Thyroid gland (tissue), 4 donors: ENCODE measurements at regions not wholly inside any gene's neighbourhood (a gene's known extent, or its start where the extent isn't known, plus 50 kb on each side); places are given as distances from the start of the nearest gene placed in this dataset.

Experiments used
- DNase-seq, 2 donors: peaks; one replicate each; pipeline ENCODE4 v3.0.0-alpha.2; 2019
- H3K27ac ChIP-seq, 3 donors: fragments of 200-600 bp; sonication (generic); 1 replicate in 2 of 3; 2 replicates in 1 of 3; pipeline ENCODE4 v1.5.1; 2016 to 2019; ENCODE audit warnings: mild to moderate bottlenecking in 1 of 3, moderate library complexity in 1 of 3
- H3K27me3 ChIP-seq: fragments of 200-600 bp; sonication (generic); one replicate; pipeline ENCODE4 v1.5.1; 2019
- H3K36me3 ChIP-seq, 2 donors: fragments of 200-600 bp; sonication (generic); one replicate each; pipeline ENCODE4 v1.5.1; 2016 to 2019
- H3K4me1 ChIP-seq, 2 donors: fragments of 200-600 bp; sonication (generic); one replicate each; pipeline ENCODE4 v1.5.1; 2017 to 2019
- H3K4me3 ChIP-seq, 3 donors: fragments of 200-600 bp; sonication (generic); replicated peaks in 1 of 3; 1 replicate in 2 of 3; 2 replicates in 1 of 3; pipeline ENCODE4 v1.5.1; 2016; ENCODE audit warnings: mild to moderate bottlenecking in 1 of 3
- H3K9me3 ChIP-seq: fragments of 200-600 bp; sonication (generic); one replicate; pipeline ENCODE4 v1.5.1; 2017
- POLR2A ChIP-seq, 2 donors: fragments of 450-650 bp; IDR thresholded peaks; one replicate each; pipeline ENCODE4 v1.6.1; 2017; ENCODE audit warnings: antibody characterized with exemption in 2 of 2, mild to moderate bottlenecking in 2 of 2, moderate library complexity in 1 of 2
- WGBS, 2 donors: methylation state at CpG; one replicate each; pipeline ENCODE4 v1.1.5; 2017; 5-methylcytosine and 5-hydroxymethylcytosine counted together
- intact Hi-C: fragments of 100-400 bp; cut with DNase I; formaldehyde crosslinking; loops from one replicate; pipeline ENCODE4 v1.15.1; 2023
- TF ChIP-seq, protein P1 (sequence below), 6 experiments: fragments of 200-600 bp in 3 of 6; fragments of 450-650 bp in 3 of 6; sonication (generic) in 3 of 6; IDR thresholded peaks; one replicate each; pipeline ENCODE4 v1.5.1; 2016 to 2019; ENCODE audit warnings: antibody characterized with exemption in 6 of 6, mild to moderate bottlenecking in 2 of 6, inconsistent platforms in 1 of 6, moderate library complexity in 1 of 6

DNA sequence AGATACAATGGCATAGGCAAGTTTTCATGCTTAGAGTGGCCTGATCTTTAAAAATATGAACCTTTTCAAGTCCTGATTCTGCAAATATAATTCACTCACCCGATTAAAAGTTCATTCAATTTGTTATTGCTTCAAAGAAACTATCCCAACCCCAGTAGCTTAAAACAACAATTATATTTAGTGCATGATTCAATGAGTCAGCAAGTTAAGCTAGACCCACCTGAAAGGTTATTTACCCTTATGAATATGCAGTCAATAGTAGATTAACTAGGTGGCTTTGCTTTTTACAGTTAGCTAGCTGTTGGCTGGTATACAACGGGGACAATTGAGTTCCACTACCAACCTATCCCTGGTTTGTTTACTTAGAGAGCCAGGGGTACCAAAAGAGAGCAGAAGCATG is 95.6 kb upstream of the ANKEF1 start:
- Histone ChIP-seq H3K27ac (no peak overlapping the region), H3K36me3 (no peaks in the 10 kb centered on the region), H3K9me3 (no peaks in the 10 kb centered on the region), H3K4me3 (no peak overlapping the region), H3K4me1 (no peaks in the 10 kb centered on the region), H3K27me3 (no peaks in the 10 kb centered on the region)
- TF ChIP-seq, protein P1, sequence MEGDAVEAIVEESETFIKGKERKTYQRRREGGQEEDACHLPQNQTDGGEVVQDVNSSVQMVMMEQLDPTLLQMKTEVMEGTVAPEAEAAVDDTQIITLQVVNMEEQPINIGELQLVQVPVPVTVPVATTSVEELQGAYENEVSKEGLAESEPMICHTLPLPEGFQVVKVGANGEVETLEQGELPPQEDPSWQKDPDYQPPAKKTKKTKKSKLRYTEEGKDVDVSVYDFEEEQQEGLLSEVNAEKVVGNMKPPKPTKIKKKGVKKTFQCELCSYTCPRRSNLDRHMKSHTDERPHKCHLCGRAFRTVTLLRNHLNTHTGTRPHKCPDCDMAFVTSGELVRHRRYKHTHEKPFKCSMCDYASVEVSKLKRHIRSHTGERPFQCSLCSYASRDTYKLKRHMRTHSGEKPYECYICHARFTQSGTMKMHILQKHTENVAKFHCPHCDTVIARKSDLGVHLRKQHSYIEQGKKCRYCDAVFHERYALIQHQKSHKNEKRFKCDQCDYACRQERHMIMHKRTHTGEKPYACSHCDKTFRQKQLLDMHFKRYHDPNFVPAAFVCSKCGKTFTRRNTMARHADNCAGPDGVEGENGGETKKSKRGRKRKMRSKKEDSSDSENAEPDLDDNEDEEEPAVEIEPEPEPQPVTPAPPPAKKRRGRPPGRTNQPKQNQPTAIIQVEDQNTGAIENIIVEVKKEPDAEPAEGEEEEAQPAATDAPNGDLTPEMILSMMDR (IDR thresholded peaks at IDR 0.05) = no peak
- no peak for TF ChIP-seq POLR2A (IDR thresholded peaks at IDR 0.05)
- intact Hi-C loops = no loop called here
- DNase-seq = no peak
- whole genome bisulfite sequencing, 2 donors = 77 to 78% methylated on average over 2 of the region's 2 CpGs

DNA sequence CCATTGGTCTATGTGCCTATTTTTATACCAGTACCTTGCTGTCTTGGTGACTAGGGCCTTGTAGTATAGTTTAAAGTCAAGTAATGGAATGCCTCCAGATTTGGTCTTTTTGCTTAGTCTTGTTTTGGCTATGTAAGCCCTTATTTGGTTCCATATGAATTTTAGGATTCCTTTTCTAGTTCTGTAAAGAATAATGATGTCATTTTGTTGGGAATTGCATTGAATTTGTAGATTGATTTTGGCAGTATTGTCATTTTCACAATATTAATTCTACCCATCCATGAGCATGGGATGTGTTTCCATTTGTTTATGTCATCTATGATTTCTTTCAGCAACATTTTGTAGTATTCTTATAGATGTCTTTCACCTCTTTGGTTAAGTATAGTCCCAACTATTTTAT is 96.4 kb upstream of the PAK5 start:
- no peak for DNase-seq
- no peak overlapping the region for H3K27ac ChIP-seq
- H3K27me3 ChIP-seq = no peaks in the 10 kb centered on the region
- no peaks in the 10 kb centered on the region for H3K36me3 ChIP-seq
- TF ChIP-seq POLR2A (IDR thresholded peaks at IDR 0.05) = no peak
- TF ChIP-seq, protein P1 (IDR thresholded peaks at IDR 0.05) = no peak
- no peak overlapping the region for H3K4me3 ChIP-seq
- no peaks in the 10 kb centered on the region for H3K4me1 ChIP-seq
- intact Hi-C loops = no loop called here
- no peaks in the 10 kb centered on the region for H3K9me3 ChIP-seq

DNA sequence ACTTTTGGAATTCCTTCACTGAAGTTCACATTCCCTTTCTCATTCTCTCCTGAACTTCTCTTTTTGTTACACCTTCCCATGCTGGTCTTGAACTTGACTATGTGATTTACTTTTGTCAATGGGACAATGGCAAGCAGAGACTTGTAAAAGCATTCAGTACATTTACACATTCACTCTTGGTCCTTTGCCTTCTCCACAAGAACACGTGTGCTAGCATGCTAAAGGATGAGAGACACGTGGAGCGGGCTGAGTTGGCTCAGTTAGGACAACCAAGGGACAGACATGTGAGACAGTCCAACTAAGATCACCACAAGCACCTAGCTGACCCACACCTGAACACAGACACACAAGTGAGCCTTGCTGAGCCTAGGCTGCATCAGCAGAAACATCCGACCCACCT is 91.3 kb upstream of the PAK5 start:
- no peaks in the 10 kb centered on the region for H3K36me3 ChIP-seq
- 75 to 86% methylated on average over 4 of the region's 4 CpGs for WGBS, 2 donors

DNA sequence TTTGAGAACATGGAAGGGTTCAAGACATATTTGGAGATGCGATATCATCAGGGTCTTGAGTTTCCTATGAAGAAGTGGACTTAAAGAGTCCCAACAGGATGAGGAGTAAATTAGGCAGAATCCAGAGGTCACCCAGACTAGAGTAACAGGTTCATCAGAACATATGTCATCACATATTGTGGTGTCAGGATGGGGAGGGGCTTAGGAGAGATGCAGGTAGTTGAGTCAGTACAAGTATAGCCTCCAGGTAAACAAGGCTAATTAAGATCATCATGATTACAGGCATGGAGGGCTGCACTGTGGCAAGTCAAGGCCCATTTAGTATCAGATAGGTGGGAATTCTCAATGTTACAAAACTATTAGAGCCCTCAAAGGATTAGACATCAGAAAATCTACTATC is 90.1 kb upstream of the PAK5 start:
- H3K36me3 ChIP-seq = no peaks in the 10 kb centered on the region
- no peak for DNase-seq
- no peak for TF ChIP-seq POLR2A (IDR thresholded peaks at IDR 0.05)
- TF ChIP-seq, protein P1 (IDR thresholded peaks at IDR 0.05) = no peak
- 94 to 97% methylated on average over 1 of the region's 1 CpG for WGBS, 2 donors
- no peaks in the 10 kb centered on the region for H3K9me3 ChIP-seq
- H3K27me3 ChIP-seq = no peaks in the 10 kb centered on the region
- no peak overlapping the region for H3K4me3 ChIP-seq
- intact Hi-C loops = no loop called here
- no peaks in the 10 kb centered on the region for H3K4me1 ChIP-seq
- H3K27ac ChIP-seq = no peak overlapping the region

More for the DNA sequence above, 91.3 kb upstream of the PAK5 start:
- H3K9me3 ChIP-seq = no peaks in the 10 kb centered on the region
- no peak for DNase-seq
- no peak overlapping the region for H3K27ac ChIP-seq
- intact Hi-C loops = no loop called here
- H3K27me3 ChIP-seq = no peaks in the 10 kb centered on the region
- H3K4me3 ChIP-seq = no peak overlapping the region
- no peaks in the 10 kb centered on the region for H3K4me1 ChIP-seq
- no peak for TF ChIP-seq POLR2A (IDR thresholded peaks at IDR 0.05)
- TF ChIP-seq, protein P1 (IDR thresholded peaks at IDR 0.05) = no peak

DNA sequence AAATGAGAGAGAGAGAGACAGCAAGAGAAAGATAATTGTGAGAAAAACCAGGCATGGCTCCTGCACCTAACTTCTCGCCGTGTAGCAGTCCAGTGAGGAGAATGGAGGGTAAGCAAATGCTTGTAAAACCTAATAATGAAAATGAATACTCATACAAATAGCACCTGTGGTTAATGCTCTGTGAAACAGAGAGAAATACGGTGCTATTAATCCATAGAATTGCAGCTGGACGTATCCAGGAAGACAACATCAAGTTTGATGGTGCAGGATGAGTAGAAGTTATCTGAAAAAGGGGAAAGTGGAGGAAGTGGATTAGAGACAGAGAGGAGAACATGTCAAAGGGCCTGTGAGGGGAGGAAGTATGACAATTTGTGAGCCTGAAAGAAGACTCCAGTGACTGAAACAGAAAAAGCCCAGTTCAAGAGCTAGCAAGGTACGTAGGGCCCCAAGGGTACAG is 89.4 kb upstream of the PAK5 start:
- WGBS, 2 donors = 51 to 56% methylated on average over 5 of the region's 5 CpGs
- no peaks in the 10 kb centered on the region for H3K27me3 ChIP-seq
- H3K36me3 ChIP-seq = no peaks in the 10 kb centered on the region
- H3K4me1 ChIP-seq = no peaks in the 10 kb centered on the region
- intact Hi-C loops = no loop called here
- no peak for TF ChIP-seq POLR2A (IDR thresholded peaks at IDR 0.05)
- TF ChIP-seq, protein P1 (IDR thresholded peaks at IDR 0.05) = no peak
- no peak for DNase-seq
- no peak overlapping the region for H3K27ac ChIP-seq
- no peak overlapping the region for H3K4me3 ChIP-seq
- no peaks in the 10 kb centered on the region for H3K9me3 ChIP-seq
